GM21717 (cell line): ENCODE measurements at regions not wholly inside any gene's neighbourhood (a gene's known extent, or its start where the extent isn't known, plus 50 kb on each side); places are given as distances from the start of the nearest gene placed in this dataset.

Source experiments
- ATAC-seq: cut with Tn5 transposase; IDR thresholded peaks from one replicate; pipeline ENCODE4 v1.9.1; 2021; ENCODE audit warnings: mild to moderate bottlenecking, moderate library complexity; ENCODE audit not compliant: unreplicated experiment

GRCh38 chr2:129721236-129721635, 258.2 kb upstream of the RAB6C start:
- ATAC-seq: no peak

GRCh38 chr2:129721846-129722245, 257.6 kb upstream of the RAB6C start:
- no peak for ATAC-seq

DNA sequence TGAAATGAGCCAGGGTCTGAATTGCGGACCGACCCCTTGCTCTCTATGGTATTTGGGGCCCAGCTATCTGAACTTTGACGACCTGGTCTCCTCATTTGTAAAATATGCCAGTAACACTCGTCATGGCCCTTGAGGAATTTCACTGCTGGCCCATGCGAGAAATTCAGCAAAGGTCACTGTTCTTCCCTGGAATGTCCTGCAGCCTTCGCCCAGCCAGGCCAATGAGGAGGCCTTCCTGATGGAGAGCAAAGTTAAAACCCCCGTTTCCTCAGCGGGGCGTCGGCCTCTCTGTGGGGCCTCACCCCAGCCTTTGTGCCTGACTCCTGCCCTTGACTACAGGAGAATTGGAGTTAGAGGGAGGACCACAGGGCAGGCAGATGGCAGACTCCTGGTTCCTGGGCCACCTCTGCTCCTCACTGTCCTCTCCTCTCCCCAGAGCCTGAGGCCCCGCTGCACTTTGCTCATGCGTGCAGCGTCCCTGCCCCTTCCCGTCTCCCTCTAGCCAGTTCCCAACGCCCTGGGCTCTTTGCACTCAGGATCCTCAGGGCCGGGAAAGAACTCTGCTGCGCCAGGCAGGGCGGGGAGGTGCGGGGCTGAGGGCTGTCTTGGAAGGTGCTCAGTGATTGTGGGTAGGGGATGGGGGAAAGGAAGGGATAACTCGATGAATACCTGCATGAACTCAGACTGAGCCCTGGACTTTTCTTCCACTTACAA, 257.0 kb upstream of the RAB6C start:
- no peak for ATAC-seq

DNA sequence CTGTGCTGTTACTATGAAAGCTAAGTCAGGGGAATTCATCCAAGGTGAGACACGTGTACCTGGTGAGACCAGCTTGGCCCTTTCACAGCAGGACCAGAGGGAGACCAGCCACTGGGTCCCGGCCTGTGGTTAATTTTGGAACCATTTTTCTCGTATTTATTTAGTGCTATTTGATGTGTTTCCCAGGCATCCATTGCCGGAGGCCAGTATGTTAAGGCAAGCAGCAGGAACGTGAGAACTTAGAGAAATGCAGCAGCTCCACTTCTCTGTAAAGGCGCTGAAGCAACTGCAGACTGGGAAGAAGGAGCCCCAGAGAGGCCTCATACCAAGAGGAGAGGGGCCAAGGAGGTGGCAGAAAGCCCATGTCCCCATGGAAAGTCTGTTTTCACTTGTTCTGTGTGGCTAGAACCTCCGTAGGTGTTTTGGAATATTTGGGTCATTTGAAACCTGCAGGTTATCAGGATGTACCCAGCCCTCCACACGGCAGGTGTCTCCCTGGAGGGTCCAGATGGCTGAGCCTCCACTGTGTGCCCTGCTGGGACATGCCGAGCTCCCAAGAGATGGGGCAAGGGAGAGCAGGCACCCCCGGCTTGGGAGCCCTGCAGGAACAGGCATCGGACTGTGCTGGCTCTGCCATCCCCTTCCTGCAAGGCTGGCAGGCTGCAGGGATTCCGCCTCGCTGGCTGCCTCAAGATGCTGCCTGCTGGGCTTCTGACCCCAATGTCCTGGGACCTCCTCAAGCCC, 256.0 kb upstream of the RAB6C start:
- ATAC-seq: no peak

DNA sequence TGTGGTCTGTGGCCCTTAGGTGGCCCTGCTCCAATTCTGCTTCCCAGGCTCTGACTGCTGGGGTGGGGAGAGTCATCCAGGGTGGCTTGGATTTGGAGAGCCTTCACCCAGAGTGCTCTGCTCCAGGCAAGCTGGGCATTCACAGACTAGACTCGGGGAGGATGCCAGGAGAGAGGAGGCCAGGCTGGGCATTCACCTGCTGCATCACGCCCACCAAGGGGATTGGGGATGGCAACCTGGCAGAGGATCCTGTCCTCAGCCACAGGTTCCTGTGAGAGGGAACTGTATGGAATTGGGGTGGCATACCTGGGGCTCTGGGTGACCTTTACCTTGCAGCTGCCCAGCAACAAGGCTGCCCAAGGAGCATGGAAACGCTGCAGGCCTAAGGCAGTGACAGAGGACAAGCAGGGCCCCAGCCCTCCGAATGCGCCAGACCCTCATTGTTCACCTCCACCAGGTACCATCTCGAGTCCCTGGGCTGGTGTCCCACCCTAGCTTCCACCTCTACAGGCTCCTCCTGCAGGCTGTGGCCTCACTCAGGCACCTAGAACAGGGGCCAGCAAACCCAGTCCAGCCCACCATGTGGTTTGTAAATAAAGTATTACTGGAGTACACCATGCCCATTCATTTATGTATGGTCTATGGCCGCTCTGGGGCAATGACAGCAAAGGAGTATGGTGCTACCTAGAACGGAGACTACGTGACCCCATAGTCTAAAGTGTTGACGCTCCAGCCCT, 255.3 kb upstream of the RAB6C start:
- no peak for ATAC-seq

DNA sequence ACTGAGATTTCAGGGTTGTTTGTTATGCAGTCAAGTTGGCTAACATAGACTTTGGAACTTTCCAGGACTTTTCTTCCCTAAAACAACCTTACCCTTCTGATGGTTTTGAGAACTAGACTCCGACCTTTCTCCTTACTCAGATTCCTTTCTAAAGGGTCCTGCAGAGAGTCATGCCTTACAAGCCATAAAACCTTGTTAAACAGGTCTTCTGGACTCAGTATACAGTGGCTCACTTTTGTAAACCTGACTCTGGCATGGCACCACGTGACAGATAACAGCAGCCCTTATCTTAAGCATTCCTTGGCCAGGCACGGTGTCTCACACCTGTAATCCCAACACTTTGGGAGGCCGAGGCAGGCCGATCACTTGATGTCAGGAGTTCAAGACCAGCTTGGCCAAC, 253.2 kb upstream of the RAB6C start:
- no peak for ATAC-seq

- ATAC-seq: no peak
These were observed 252.2 kb upstream of the RAB6C start for GRCh38 chr2:129727286-129727685.

DNA sequence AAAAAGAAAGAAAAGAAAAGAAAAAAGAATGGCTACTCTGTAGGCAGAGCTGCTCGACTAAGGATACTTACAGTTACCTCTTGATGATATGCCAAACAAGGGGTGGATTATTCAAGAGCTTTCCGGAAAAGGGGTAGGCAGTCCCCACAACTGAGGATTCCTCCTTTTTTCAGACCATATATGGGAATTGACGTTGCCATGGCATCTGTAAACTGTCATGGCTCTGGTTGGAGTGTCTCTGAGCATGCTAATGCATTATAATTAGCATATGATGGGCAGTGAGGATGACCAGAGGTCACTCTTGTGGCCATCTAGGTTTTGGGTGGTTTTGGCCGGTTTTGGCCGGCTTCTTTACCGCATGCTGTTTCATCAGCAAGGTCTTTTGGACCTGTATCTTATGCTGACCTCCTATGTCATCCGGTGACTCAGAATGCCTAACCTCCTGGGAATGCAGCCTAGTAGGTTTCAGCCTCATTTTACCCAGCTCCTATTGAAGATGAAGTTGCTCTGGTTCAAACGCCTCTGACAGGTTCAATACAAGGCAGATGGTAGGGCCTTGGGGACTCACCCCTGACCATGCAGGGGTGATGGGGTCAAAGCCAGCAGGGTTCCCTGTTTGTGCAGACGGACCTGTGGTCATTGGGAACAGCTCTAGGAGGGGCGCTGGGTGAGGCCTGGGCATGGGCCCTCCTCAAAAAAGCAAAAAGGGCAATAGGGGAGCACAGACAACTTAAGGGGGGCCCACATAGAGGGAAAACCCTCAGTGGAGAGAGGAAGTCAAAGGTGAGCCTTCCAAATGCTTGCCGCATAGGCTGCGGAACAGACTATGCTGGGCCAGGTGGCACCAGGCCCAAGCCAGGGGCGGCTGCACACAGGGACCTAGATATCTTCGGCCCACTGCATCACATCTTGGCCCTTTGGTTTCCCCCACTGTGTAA, 251.2 kb upstream of the RAB6C start:
- no peak for ATAC-seq

- ATAC-seq: no peak
These were observed 250.5 kb upstream of the RAB6C start for GRCh38 chr2:129729011-129729410.

- ATAC-seq: no peak
These were observed 249.8 kb upstream of the RAB6C start for GRCh38 chr2:129729646-129730045.

DNA sequence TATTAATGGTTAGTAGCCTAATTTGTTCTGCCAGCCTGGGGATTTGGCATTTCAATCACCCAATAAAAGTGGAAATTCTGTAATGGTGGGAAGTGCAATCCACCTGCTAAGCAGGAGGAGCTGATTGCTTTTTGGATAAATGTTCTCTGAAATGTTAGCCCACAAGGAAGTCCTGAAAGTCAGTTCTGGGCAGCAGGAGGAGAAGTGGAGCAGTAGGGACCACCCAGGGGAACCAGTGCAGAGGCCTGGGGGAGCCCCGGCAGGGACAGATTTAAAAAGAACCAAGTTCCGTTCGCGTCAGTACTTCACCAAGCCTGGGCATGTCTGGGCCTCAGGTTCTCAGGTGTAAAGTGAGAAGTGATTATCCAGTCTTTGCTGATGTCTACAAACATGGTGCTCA, 248.5 kb upstream of the RAB6C start:
- ATAC-seq: no peak

- ATAC-seq: no peak
These were observed 247.4 kb upstream of the RAB6C start for GRCh38 chr2:129731907-129732629.

GRCh38 chr2:129732630-129733026, 246.8 kb upstream of the RAB6C start:
- no peak for ATAC-seq

GRCh38 chr2:129733041-129733440, 246.4 kb upstream of the RAB6C start:
- no peak for ATAC-seq

DNA sequence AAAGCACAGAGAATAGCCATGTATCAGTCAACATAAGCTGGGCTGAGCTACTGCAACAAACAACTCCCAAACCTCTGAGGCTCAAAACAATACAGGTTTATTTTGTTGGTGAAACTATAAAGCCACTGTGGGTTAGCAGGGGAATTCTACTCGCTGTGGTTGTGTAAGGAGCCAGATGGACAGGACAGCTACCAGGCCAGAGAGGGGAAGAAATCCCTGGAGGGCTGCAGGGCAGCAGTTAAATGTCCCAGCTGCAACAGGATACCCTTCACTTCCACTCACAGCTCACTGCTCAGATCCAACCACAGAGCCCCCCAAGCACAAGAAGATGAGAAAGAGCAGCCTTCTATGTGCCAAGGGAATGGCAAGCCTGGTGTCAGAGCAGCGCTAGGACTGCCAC, 245.9 kb upstream of the RAB6C start:
- ATAC-seq: no peak

DNA sequence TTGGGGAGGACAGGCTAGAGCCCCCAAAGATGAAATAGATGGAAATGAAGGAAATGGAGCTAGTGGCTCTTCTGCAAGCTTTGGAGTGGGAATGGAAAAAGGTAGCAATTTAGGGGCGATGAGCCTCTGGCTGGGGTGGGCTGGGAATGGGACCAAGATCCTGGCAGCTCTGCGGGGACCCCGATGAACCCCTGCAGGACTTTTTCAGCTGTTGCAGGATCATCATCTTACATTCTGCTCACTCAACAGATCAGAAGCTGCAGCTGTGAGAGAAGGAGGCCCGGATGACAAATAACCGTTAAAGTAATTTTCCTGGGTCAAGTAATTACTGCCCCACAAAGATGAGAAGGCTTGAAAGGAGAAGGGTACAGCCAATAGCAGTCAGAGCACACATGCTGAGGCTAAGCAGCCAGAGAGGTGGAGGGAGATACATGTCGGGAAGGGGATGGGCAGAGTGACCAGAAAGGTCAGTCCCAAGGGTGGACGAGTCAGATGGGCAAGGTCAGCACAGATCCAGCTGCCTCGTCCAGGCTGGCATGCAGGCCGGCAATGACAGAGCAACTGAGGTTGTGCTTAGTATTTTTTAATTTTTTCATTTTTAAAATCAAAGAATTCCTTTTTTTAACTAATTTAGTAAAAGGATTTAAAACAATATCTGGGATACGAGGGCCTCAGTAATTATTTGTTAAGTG, 245.0 kb upstream of the RAB6C start:
- no peak for ATAC-seq

GRCh38 chr2:129735576-129735975, 243.9 kb upstream of the RAB6C start:
- no peak for ATAC-seq

DNA sequence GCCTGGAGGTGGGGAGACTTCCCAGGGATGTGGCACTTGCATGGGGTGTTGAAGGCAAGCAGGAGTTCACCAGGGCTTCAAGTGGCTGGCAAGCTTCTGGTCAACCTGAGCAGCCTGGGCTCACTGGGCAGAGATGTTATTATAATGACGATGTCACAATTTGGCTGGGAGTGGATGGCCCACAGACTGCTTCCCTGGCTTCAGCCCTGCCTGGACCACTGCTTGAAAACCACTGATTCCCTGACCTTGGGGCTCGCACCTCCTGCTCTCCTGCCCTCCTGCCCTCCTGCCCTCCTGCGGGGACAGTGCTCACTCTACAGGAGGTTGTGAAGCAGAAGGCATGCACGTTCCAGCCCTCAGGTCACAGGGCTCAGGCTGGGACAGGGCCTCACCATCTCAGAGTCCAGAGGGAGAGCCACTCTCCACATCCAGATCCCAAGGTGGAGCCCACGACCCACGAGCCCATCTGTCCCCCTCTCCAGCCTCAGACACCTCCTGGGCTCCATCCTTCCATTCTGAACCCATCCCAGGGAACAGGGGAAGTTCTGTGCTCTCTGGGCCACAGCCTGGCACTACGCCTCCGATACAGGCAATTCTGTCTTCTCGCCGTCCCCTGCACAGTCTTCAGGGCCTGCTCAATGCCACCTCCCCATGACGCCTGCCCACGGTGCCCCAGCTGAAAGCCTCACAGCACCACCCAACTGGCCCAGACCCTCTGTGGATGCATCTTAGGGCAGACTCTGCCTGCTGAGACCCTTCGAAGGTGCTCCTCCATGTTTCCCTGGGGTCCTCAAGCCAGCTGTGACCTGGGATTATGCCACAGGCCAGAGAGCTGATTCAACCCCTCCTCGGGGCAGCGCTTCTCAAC, 241.6 kb upstream of the RAB6C start:
- ATAC-seq: no peak

GRCh38 chr2:129738799-129739198, 240.7 kb upstream of the RAB6C start:
- ATAC-seq: no peak
